Uterus (tissue), 2 donors: ENCODE measurements at regions not wholly inside any gene's neighbourhood (a gene's known extent, or its start where the extent isn't known, plus 50 kb on each side); places are given as distances from the start of the nearest gene placed in this dataset.

ENCODE experiments used
- CTCF ChIP-seq, 4 experiments: fragments of 200-600 bp in 2 of 4; fragments of 450-650 bp in 2 of 4; sonication (generic) in 2 of 4; IDR thresholded peaks; one replicate each; pipeline ENCODE4 v1.5.1; 2016 to 2019; ENCODE audit warnings: antibody characterized with exemption in 4 of 4, mild to moderate bottlenecking in 2 of 4, moderate library complexity in 1 of 4
- POLR2A ChIP-seq, 2 donors: fragments of 450-650 bp; IDR thresholded peaks; one replicate each; pipeline ENCODE4 v1.6.1; 2016; ENCODE audit warnings: antibody characterized with exemption in 2 of 2, mild to moderate bottlenecking in 1 of 2, moderate library complexity in 1 of 2

GRCh38 chr1:209143916-209144315 lies 439.6 kb upstream of the CAMK1G start:
- TF ChIP-seq CTCF (IDR thresholded peaks at IDR 0.05) (no peak), POLR2A (IDR thresholded peaks at IDR 0.05) (no peak)
